Activated CD4-positive, alpha-beta T cell treated with anti-CD3 and anti-CD28 coated beads for 48 hours (primary cell): ENCODE measurements at regions not wholly inside any gene's neighbourhood (a gene's known extent, or its start where the extent isn't known, plus 50 kb on each side); places are given as distances from the start of the nearest gene placed in this dataset.
"Not testable (repeated sequence)": the region's sequence is repeated elsewhere in the genome, so short reads cannot be mapped to it uniquely, and the experiment has no call there.

Experiments used
- DNase-seq: peaks from one replicate; pipeline ENCODE4 v3.0.0-alpha.2; 2020

DNA sequence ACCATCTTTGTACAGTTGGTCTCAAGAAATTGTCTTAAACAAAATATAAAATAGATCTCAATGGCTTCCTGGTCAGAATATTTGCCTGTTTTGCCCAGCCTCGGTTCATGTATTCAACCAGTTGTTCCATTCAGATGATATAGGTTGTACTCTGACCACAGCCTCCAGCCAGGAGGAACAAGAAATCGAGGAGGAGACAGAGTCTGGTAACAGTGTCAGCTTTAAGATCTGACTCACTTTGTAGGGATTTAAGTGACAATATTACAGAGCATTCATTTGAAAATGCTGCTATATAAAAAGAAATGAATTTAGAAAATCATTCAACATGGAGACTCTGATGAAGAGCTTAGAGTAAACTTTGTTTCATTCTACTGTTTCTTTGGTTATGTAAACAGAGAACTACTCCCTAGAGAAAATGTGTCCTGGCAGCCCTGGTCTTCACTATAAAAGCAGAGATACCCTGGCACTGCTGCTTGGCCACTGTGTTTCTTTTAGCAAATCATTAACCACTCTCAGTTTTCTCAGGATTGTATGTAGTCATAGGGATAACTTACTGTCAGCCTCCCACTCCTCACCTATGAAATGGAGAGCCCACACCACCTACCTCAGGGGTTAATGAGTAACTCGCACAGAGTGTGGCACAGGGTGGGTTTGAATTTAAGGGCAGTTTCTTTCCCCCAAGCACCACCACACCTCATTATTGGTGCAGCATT, 53.5 kb downstream of the PAGE2 start:
- DNase-seq: no peak

DNA sequence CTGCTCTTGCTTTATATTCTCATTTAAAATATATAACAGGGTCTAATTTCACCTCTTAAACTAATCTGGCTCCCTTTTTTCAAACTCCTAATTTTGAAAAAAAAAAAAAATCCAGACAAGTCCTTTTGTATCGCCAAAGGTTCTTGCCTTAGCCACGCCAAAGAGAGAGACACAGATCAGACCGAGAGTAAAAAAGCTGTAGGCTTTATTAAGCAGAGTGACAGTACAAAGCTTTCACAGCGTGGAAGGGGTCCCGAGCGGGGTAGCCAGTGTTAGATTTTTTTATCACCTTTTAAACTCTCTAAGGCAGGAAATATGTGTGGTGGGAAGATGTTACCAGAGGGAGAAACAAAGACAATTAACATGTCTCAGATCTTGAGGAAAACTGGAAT, 54.1 kb downstream of the PAGE2 start:
- no peak for DNase-seq

DNA sequence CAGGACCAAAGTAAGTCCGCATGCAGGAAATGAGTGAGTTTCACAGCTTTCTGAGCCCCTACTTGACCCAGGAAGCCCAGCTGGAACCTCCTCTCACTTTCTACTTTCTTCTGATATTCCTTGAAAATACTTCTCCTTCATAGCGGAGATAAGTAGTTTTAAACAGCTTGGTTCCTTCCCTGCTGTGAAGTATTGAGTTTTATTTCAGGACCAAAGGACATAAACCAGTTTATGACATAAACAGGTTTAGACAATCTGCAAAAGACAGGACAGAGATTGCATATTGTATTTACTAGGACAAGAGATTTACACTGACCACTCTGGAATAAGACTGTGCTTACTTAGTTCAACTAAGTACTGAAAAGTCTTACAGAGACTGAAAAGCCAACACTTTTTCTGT, 54.8 kb downstream of the PAGE2 start:
- no peak for DNase-seq

DNA sequence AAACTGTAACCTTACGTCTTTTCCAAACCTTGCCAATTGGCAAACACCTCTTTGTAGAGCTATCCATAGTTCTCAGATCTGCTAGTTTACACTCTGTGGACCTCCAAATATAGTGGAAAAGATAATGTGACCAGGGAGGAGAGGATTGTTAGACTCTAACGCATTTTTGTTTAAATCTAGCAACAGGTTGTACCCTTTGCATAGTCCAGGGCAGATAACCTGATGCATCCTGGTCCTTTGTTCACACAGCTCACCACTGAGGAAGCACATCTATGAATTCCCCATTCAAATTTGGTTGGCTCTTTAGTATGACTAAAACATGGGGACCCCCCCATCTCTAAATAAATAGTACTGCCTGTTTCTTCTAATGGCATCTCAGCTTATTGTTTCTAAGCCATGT, 55.9 kb downstream of the PAGE2 start:
- no peak for DNase-seq

DNA sequence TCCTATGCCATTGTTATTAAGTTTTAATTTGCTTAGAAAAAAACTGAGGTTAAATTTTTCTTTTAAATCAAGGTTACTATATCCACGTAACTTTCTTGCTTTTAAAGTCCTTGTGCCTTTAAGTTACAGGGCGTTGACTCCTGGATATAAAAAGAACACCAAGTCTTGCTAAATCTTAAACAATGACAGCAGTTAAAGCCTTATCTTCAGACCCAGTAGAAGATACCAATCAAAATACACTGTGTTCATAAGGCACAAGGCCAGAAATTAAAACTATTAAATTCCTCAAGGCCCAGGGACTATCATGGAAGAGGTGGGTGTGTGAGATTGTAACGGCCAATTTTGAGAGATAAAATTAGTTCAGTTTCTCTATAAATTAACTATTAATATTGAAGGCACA, 60.4 kb downstream of the PAGE2 start:
- no peak for DNase-seq

DNA sequence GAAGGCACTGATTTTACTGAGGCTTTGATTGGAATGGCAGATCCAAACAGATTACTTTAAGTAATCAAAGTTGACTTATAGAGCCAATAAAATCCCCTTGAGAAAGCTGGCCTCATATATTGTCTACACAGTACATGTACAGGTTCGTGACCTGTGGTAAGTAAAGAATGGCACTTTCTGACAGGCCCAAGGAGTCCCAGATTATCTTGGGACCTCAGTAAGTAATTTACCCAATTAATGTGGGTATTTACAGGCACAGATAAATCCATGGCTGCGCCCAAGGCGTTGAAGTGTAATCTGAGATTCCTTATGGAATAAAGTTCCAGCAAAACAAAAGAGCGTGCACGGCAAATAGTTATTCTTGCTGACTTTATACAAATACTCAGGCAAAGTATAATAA, 62.4 kb downstream of the PAGE2 start:
- DNase-seq: no peak

DNA sequence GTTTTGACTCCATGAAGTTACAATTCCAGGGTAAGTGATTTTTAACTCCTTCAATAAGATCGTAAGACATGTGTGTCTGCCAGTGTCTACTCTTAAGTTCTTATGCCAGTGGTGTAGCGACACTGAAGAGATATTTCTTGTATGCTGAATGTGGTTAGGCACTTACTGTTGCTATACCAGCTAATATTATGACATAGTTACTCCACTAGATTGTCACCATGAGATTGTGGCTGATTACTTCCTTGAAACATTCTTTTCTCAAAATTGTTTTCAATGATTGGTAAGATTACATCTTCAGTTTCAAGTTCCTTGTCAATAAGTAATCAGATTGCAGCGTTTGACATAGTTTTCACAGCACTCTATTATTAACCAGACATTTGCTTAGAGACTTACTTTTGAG, 60.6 kb upstream of the PAGE5 start:
- DNase-seq: no peak

DNA sequence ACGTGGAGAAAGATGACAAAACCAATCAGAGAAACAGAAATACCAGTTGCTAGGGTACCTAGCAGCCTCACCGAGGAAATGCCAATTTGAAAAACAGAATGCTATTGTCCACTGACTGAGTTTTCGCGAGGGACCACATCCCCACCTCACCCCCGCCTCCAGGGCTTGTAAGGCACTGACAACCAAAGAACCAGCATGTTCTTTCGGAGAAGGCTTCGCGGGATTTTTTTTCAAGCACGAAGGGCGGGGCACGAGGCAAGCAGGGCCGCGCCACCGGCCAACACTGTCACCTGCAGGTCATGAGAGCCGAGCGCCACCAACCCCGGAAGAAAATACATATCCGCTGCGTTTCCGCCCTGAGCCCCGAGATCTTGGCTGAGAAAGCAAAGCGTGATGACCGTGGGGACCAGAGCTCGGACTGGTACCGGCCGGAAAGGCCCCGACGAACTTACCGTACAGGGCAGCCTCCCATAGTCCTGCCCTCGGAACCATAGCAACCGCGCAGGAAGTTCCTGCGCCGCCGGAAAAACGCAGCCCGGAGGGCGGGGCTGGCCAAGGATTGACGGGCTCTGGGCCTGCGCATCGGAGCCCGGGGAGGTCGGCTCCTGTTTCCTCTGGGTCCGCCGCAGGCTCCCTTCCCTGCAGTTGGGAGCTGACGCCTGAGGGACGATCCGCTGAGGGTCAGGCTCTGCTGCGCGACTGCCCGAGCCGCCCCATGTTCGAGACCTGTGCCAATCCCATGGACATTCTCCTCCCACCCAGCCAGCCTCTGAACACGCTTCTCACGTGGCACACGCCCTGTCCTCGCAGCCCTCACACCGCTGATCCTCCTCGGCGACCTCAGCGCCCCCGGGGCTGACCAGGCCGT, 59.2 kb upstream of the PAGE5 start:
- DNase-seq: peak; percentile 89

DNA sequence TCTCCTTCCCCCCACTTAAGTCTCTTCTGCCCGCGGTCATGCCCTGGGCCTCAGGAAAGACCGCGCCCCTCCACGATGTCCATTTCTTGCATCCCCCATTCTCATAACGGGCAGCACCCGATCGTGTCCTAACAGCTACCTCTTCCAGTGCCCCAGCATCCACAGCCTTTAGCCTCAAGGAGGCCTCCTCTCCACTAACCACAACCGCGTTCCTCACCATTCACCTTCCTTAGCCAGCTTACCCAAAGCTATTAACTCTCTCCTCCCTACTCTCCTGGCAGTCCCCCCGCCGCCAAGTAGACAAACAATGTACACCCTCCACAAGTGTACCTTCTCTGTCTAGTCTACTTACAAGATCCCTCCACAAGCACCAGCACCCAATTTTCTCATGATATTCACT, 58.6 kb upstream of the PAGE5 start:
- DNase-seq: peak; percentile 1

DNA sequence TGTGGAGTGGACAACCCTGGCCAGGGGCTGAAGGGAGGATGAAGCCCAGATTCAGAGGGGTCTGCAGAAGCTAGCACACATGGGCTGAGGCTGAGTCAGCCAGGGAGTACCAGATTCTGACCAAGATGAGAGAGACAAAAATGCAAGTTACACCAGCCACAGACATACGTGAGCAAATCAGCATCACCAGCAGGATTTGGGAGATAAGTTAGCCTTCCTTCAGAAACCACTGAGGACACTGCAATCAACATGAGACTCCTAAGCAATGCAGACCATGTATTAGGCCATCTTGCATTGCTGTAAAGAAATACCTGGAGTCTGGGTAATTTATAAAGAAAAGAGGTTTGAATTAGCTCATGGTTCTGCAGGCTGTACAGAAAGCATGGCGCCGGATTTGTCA, 57.0 kb upstream of the PAGE5 start:
- DNase-seq: no peak

DNA sequence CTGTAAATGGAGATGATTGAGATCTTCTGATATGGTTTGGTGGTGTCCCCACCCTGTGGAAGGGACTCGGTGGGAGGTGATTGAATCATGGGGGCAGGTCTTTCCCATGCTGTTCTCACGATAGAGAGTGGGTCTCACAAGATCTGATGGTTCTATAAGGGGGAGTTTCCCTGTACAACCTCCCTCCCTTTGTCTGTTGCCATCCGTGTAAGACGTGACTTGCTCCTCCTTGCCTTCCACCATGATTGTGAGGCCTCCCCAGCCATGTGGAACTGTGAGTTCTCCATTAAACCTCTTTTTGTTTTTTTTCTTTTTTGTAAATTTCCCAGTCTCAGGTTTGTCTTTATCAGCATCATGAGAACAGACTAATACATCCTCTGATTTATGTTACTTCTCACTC, 55.1 kb upstream of the PAGE5 start:
- DNase-seq: not testable (repeated sequence)

DNA sequence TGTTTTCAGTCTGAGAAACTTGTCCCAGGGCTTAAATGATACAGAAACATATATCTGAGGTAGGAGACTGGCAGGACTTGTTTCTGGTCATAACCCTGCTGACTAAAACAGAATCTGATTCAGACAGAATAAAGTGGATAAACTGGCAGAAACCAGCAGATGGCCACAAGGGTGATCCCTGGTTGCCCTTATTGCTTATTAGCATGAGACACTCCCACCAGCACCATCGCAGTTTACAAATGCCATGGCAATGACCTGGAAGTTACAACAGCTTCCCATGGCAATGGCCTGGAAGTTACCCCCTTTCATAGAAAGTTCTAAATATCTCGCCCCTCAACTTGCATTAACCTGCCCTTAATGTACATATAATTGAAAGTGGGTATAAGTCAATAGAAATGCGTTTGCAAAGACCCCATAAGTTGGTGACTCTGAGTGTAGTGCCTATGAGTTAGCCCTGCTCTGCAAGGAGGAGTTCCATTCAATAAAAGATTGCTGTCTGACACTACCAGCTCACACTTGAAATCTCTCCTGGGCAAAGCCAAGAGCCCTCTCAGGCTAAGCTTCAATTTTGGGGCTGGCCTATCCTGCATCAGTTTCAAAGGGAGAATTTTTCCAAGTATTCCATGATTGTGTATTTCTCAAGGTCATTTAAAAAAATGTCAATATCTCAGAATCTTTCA, 52.9 kb upstream of the PAGE5 start:
- DNase-seq: no peak

DNA sequence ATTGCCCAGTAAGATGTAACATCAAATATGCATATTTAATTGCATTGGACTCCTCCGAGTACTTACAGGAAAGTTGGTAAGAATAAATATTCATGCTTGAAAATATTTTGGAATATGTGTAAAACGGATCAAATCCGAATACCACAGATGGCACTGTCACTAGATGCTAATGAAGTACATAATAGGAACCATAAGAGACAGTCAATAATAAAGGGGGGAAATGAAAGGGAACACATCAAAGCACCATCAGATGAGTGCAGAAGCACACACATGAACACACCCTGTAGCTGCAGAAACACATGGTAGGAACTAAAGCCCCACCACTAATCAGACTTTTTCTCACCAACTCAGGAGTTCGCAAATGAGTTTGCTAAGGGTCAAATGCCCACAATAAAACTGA, 52.2 kb upstream of the PAGE5 start:
- no peak for DNase-seq

DNA sequence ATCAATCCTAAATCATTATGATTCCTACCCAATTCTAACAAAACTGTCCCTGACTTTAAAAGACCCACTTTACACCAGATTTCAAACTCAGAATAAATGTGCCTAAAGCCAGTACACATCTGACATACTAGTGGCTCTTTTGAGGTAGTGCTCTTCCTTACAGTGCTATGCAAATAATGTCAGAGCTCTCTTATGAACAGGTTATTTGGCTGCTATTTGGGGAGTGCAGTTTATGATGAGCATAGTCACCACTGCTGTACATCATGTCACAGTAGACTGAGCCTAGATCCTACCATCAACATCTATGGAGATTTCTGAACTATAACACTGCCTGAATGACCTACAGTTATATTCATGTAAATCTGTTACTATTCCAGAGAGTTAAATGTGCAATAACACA, 50.4 kb upstream of the PAGE5 start:
- DNase-seq: no peak
